Osteoblast (primary cell): ENCODE measurements at regions not wholly inside any gene's neighbourhood (a gene's known extent, or its start where the extent isn't known, plus 50 kb on each side); places are given as distances from the start of the nearest gene placed in this dataset.

Experiments
- DNase-seq: peaks from one replicate; pipeline ENCODE4 v3.0.0; 2011; ENCODE audit warnings: low spot score, mixed read lengths; ENCODE audit not compliant: insufficient read length; ENCODE audit errors: missing footprints
- H2AFZ ChIP-seq: 2 replicates; pipeline ENCODE4 v1.6.0; 2011; ENCODE audit warnings: mild to moderate bottlenecking, low read length
- H3K27ac ChIP-seq: 2 replicates; pipeline ENCODE4 v1.5.1; 2011; ENCODE audit warnings: mild to moderate bottlenecking, low read depth, low read length, moderate library complexity
- H3K27me3 ChIP-seq: 2 replicates; pipeline ENCODE4 v1.6.0; 2012; ENCODE audit warnings: mild to moderate bottlenecking, control low read depth, inconsistent platforms, low read length, moderate library complexity; ENCODE audit not compliant: insufficient read depth
- H3K36me3 ChIP-seq: 2 replicates; pipeline ENCODE4 v1.5.1; 2011; ENCODE audit warnings: mild to moderate bottlenecking, low read length, control low read depth, moderate library complexity; ENCODE audit not compliant: insufficient read depth
- H3K4me1 ChIP-seq: 2 replicates; pipeline ENCODE4 v1.5.1; 2011; ENCODE audit warnings: mild to moderate bottlenecking, low read length, control low read depth, moderate library complexity; ENCODE audit not compliant: insufficient read depth
- H3K4me2 ChIP-seq: 2 replicates; pipeline ENCODE4 v1.6.0; 2011; ENCODE audit warnings: mild to moderate bottlenecking, low read length; ENCODE audit not compliant: insufficient read depth
- H3K4me3 ChIP-seq: fragments of 200-600 bp; sonication (generic); 3 replicates; pipeline ENCODE4 v1.5.1; 2012; ENCODE audit warnings: mild to moderate bottlenecking, low read length, inconsistent platforms; ENCODE audit not compliant: insufficient read depth
- H3K79me2 ChIP-seq: 2 replicates; pipeline ENCODE4 v1.6.0; 2012; ENCODE audit warnings: mild to moderate bottlenecking, low read length, control low read depth, inconsistent platforms; ENCODE audit not compliant: insufficient read depth
- H3K9me3 ChIP-seq: 2 replicates; pipeline ENCODE4 v1.5.1; 2011; ENCODE audit warnings: low read depth, low read length, control low read depth
- H4K20me1 ChIP-seq: 2 replicates; pipeline ENCODE4 v1.6.0; 2012; ENCODE audit warnings: mild to moderate bottlenecking, low read length, control low read depth; ENCODE audit not compliant: insufficient read depth
- CTCF ChIP-seq: IDR thresholded peaks from 2 replicates; pipeline ENCODE4 v1.5.1; 2011; ENCODE audit warnings: mild to moderate bottlenecking, low read depth, low read length, moderate library complexity; ENCODE audit errors: extremely low read depth

GRCh38 chr15:93866476-93866875 is 364.9 kb upstream of the MCTP2 start:
- TF ChIP-seq CTCF = no peak
- Histone ChIP-seq H3K4me2 (no peak overlapping the region), H4K20me1 (no peaks in the 10 kb centered on the region), H3K4me3 (no peak overlapping the region), H2AFZ (no peak overlapping the region), H3K9me3 (peaks cover 4% of the 10 kb centered on the region), H3K79me2 (no peaks in the 10 kb centered on the region), H3K27me3 (no peaks in the 10 kb centered on the region), H3K36me3 (no peaks in the 10 kb centered on the region), H3K27ac (no peak overlapping the region), H3K4me1 (no peaks in the 10 kb centered on the region)
- DNase-seq = no peak

DNA sequence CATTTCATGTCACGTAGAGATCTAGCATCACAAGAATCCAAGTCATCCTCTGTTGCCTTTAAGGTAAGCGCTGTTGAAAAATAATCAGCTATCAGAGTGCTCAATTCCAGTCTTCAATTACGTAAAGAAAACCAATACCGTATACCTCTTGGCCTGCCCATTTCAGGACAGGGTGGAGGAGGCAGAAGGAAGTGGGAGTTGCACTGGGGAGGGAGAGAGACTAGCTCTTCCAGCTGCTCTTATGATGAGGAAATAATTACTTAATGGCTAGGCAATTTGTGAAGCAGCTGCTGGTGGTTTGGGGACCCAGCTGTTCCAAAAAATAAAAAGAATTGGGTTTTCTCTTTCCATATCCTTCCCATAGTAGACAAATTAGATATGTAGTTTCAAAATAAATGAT is 365.8 kb upstream of the MCTP2 start:
- no peaks in the 10 kb centered on the region for H3K4me1 ChIP-seq
- H3K27ac ChIP-seq = no peak overlapping the region
- no peak for DNase-seq
- peaks cover 4% of the 10 kb centered on the region for H3K9me3 ChIP-seq
- no peaks in the 10 kb centered on the region for H3K36me3 ChIP-seq
- no peaks in the 10 kb centered on the region for H4K20me1 ChIP-seq
- H2AFZ ChIP-seq = no peak overlapping the region
- no peaks in the 10 kb centered on the region for H3K27me3 ChIP-seq
- H3K79me2 ChIP-seq = no peaks in the 10 kb centered on the region
- no peak for TF ChIP-seq CTCF
- H3K4me2 ChIP-seq = no peak overlapping the region
- H3K4me3 ChIP-seq = no peak overlapping the region

DNA sequence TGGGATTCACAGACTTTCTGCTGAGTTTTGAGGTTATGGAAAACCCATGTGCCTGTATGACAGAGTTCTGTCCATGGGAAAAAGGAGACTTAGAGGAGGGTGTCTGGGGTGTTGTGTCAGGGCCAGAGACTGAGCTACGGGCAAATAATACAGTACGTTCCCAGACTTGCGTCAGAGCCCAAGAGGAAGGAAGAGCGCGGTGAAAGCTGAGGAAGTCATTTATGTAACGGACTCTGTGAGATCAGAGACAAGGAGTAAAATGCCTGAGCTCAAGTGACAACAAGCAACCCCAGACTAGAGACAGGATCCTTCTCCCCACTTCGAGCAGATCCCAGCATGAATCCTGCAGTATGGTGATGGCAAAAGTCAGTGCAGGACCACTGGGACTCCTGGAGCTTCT is 368.6 kb upstream of the MCTP2 start:
- H3K4me2 ChIP-seq = no peak overlapping the region
- no peak for DNase-seq
- no peaks in the 10 kb centered on the region for H3K79me2 ChIP-seq
- no peaks in the 10 kb centered on the region for H3K27me3 ChIP-seq
- TF ChIP-seq CTCF = no peak
- no peak overlapping the region for H3K4me3 ChIP-seq
- peaks cover 4% of the 10 kb centered on the region for H3K9me3 ChIP-seq
- no peak overlapping the region for H2AFZ ChIP-seq
- H4K20me1 ChIP-seq = no peaks in the 10 kb centered on the region
- H3K4me1 ChIP-seq = no peaks in the 10 kb centered on the region
- H3K27ac ChIP-seq = no peak overlapping the region
- no peaks in the 10 kb centered on the region for H3K36me3 ChIP-seq

DNA sequence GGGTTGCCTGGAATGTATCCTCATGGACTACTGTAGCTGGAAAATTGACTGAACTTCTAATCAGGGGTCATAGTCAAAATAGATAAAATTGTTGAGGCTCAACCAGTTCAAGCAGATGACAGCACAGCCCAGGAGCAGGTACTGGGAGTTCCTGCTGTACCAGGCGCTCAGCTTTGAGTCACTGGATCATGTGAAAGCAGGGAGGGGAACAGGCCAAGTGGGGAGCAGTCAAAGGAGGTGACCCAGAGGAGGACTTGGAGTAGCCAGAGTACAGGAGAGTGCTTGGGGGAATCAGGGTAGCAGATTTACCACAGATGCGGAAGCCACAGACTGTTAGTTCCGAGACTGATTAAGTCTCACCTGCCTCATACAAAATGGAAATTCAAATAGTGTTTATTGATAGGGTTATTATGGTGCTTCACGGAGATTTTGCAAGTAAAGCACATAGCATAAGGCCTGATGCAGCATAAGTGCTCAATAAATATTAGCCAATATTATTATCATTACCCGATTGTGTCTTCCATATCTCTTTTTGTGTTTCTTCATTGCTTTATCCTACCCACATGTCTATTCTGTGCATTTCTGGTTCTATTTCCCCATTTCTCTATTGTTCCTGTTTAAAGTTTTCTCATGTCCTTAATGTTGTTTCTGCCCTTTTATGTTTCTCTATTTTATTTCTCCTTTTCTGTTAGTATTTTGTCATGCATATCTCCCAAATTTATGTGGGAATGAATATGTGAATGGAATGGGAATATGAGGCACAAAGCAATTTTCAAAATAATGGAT is 369.2 kb upstream of the MCTP2 start:
- H3K4me2 ChIP-seq = no peak overlapping the region
- no peak overlapping the region for H3K27ac ChIP-seq
- no peak overlapping the region for H2AFZ ChIP-seq
- H4K20me1 ChIP-seq = no peaks in the 10 kb centered on the region
- H3K79me2 ChIP-seq = no peaks in the 10 kb centered on the region
- H3K4me1 ChIP-seq = no peaks in the 10 kb centered on the region
- no peak for TF ChIP-seq CTCF
- H3K27me3 ChIP-seq = no peaks in the 10 kb centered on the region
- H3K4me3 ChIP-seq = no peak overlapping the region
- DNase-seq = no peak
- peaks cover 2% of the 10 kb centered on the region for H3K9me3 ChIP-seq
- H3K36me3 ChIP-seq = no peaks in the 10 kb centered on the region
